NCI-H2227 (cell line): ENCODE measurements at regions not wholly inside any gene's neighbourhood (a gene's known extent, or its start where the extent isn't known, plus 50 kb on each side); places are given as distances from the start of the nearest gene placed in this dataset.
"Not testable (repeated sequence)": the region's sequence is repeated elsewhere in the genome, so short reads cannot be mapped to it uniquely, and the experiment has no call there.

ENCODE experiments used
- DNase-seq: peaks from one replicate; lab custom pipeline; 2025; ENCODE audit not compliant: unreplicated experiment; lab: John Stamatoyannopoulos, UW

DNA sequence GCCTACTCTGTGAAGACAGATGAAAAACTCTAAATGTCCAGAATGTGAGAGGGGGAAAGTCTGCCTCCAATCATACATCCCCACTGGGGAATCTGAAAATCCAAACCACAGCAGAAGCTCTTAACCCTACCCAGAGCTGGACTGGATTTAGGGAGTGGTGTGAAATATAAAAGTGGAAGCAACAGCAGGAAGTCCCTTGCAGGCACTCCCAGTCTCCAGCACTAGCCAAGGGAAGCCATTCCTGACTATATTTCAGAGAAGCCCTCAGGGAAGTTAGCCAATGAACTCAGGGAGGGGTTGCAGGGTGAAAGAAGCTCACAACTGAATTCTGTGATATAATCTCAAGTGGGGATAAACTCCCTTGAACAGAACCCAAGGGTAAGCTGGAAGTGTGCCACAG is 51.5 kb downstream of the CRPPA start:
- DNase-seq: no peak

DNA sequence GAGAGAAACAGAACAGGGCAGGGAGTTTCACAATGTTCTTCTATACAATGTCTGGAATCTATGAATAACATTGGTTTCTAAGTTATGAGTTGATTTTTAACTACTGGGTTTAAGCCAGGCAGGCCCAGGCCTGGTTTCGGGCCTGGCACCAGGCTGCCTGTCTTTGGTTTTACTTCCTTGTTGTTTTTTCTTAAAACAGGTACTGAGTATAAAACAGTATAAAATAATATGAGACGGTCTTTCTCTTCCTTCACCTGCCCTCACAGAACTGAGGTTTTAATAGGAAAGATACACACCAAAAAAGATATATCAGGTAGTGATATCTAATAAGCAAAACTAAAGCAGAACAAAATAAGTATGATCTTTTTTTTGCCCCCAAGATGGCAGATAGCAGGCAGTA is 52.0 kb downstream of the CRPPA start:
- DNase-seq: not testable (repeated sequence)

DNA sequence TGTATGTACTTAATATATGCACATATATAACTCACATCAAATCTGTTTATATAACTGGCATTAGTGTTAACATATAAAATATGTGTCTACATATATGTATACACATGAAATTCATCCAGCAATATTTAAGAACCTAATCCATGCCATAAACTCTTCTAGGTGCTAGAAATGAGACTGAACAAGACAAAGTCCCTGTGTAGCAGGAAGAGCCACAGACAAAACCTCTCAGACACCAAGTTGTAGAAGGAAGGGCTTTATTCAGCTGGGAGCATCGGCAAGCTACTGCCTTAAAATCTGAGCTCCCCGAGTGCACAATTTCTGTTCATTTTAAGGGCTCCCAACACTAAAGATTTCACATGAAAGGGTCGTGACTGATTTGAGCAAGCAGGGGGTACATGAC is 52.5 kb downstream of the CRPPA start:
- DNase-seq: no peak

DNA sequence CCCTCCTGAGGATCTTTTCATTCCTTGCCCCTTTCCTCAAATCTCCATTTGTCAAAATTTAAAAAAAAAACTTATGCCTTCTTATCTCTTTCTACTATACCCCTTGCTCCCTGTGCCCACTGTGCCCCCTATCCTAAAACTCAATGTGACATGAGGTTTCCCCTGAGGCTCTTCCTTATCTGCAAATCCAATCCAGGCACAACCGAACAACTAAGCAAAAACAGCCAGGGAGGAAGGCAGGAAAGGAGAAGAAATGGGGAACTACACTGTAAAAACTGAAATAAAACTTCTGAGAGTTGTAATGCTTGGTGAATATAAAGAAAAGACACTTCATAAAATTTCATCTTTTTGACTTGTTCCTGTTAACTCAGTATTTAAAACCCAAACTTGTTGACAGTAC is 54.2 kb downstream of the CRPPA start:
- no peak for DNase-seq

DNA sequence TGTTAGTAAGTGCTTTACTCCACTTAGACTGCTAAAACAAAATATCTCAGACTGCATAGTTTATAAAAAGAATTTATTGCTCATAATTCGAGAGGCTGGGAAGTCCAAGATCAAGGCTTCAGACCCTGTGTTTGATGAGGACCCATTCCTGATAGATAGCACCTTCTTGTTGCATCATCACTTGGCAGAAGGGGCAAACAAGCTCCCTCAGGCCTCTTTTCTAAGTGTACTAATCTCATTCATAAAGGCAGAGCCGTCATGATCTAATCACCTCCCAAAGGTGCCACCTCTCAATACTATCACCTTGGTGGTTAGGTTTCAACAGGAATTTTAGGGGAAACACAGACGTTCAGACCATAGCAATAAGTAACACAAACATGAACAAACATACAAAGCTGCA is 55.4 kb downstream of the CRPPA start:
- no peak for DNase-seq

DNA sequence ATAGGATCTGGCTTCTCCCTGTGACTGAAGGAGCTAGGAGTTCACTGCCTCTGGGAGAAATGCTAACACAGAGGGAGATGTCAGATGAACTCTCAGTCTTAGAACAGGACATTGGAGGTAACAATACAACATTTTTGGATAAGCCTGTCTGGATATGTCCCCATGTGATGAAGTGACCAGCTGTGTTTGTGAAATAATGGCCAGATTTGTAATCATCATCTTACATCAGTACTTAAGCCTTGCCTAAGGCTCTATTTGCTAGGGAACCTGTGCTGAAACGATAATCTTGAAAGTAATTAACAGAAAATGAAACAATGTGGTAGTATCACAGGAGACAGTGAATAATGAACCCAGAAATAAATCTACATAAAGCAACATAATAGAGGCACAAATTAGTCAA is 56.2 kb downstream of the CRPPA start:
- DNase-seq: no peak

DNA sequence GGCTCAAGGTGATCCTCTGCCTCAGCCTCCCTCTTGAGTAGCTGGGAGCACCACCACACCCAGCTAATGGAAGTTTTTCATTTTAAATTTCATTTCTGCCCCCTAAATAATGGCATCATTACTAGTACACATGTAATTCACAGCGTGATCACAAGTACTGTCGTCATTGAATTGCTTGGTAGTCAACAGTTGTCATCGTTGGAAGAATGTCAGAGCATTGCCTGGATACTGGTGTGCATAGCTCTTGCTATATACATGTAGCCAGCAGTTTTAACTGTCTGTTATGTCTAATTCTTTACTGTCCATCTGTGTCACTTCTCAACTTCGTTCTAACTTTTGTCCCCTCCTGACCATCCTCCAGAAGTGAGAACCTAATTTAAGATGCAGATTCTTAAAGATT is 62.1 kb downstream of the CRPPA start:
- DNase-seq: no peak

DNA sequence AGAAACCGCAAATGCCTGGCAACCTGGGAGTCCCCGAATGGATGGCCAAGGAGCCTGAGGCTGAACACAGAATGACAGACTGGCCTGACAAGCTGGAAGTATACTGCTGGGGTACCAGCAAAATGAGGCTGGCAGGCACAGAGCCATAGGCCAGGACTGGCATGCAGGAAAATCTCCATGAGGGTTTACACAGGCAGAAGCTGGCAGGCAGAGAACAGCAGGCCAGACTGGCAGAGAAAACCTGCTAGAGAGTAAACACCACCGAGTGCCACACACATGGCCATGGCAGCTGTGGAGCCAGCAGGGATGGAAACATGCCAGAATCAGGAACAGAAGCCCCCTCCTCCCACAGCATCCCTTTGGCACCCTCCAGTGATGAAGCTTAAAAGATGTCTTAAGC is 63.4 kb downstream of the CRPPA start:
- DNase-seq: no peak

DNA sequence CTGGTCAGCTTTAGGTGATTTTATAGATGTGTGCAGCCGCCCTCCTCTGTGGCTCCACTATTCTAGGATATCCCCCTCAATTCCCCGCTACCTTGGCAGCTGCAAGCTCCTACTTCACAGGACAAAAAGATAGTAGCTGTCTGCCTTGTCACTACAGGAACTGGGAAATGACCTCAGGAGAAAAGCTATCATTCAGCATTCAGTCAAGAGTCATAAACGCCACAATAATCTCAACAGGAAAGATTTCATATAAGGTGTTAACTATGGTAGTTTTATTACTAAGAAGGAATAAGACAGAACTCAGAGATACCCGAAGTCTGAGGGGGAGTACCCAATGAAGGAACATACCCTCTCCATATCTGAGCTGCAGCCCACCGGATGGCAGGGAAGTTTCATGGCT is 63.9 kb downstream of the CRPPA start:
- no peak for DNase-seq

DNA sequence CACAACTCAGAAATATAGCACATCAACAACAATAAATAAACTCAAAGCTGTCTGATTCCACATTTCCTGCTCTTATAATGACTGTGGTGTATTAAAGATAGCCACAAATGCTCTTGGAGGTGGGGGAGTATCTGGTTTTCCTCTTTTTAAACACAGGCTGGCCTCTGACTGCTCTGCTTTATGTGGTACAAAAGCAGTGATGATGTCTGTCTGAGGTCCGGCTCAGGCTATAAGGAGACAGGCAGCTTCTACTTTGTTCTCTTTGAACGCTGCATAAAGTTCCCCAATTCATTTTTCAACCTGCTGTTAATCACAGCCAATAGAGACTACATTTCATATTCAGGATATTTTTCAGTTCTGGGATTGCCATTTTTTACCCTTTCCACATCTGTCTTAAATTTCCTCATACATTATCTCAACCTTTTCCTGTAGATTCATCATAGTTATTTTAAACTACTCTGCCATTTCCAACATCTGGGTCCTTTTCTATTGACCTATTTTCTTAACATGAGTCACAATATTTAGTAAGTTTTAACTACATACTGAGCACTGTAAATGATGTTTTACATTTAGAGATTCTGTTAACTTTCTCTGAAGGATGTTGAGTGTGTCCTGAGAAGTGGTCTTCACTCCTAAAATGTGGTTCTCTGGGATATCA is 64.9 kb downstream of the CRPPA start:
- no peak for DNase-seq

DNA sequence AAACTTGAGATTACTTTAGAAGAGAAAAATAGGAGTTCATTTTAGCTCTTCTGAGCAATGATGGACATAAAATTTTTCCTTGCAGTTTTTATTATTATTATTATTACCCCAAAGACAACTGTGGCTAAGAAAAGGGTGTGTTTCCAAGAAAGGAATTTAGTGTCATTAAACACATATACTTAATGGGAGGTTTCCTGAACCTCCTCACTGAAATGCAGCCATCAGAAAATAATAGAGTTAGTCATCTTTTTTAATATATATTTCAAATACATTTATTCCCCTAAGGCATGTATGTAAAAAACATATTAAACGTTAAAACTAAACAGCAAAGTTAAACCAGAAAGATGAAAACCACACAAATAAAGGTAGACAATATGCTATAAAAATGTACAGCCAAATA is 66.8 kb downstream of the CRPPA start:
- no peak for DNase-seq

DNA sequence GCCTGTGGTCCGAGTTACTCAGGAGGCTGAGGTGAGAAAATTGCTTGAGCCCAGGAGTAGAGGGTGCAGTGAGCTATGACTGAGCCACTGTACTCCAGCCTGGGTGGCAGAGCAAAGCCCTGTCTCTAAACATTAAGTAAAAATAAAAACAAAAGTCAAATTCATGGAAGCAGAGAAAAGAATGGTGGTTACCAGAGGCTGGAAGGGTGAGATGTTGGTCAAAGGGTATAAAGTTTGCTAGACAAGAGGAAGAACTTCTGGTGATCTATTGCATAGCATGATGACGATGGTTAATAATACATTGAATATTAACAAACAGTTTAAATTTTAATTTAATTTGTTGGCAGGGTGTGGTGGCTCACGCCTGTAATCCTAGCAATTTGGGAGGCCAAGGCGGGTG is 68.1 kb downstream of the CRPPA start:
- no peak for DNase-seq

DNA sequence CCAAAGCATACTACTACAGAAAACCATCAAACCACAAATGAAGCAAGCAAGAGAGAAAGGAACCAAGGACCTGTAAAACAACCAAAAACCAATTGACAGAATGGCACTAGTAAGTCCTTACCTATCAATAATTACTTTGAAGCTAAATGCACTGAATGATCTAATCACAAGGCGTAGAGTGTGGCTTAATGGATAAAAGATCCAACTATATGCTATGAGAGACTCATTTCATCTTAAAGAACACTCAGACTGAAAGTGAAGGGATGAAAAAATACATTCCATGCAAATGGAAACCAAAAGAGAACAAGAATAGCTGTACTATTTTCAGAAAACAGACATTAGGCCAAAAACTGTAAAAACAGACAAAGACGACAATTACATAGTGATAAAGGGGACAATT is 70.7 kb downstream of the CRPPA start:
- no peak for DNase-seq

DNA sequence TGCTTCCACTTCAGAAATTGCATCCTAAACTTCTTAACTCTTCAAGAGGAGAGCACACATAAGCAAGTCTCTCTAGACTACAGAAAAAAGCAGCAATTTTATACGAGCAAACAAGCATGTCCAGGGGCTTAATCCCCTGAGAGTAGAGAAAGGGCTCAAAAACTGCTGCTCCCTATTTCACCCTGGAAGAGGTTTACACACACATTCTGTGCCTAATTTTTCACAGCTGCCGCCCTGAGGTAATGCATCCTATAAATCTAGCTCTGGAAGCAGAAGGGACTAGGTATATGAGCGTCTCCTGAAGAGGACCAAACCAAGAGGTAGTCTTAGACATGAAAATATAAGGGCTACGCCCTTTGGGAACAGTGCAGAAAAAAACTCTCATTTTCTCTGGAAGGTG is 73.1 kb downstream of the CRPPA start:
- no peak for DNase-seq

DNA sequence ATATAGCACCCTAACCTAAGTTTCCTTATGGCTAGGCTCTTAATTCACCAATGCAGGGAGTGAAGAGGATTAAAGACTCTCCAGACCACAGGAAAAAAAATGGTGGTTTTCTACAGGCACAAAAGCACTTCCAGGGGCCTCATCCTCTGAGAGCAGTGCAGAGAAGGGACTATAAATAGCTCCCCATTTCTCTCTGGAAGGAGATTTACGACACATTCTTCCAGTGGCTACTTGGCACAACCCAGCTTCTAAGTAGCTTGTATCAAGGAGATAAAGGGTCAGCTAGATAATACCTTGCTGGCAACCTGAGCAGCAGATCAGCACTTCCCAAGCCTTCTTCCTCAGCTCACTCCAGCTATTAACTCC is 73.5 kb downstream of the CRPPA start:
- DNase-seq: no peak

DNA sequence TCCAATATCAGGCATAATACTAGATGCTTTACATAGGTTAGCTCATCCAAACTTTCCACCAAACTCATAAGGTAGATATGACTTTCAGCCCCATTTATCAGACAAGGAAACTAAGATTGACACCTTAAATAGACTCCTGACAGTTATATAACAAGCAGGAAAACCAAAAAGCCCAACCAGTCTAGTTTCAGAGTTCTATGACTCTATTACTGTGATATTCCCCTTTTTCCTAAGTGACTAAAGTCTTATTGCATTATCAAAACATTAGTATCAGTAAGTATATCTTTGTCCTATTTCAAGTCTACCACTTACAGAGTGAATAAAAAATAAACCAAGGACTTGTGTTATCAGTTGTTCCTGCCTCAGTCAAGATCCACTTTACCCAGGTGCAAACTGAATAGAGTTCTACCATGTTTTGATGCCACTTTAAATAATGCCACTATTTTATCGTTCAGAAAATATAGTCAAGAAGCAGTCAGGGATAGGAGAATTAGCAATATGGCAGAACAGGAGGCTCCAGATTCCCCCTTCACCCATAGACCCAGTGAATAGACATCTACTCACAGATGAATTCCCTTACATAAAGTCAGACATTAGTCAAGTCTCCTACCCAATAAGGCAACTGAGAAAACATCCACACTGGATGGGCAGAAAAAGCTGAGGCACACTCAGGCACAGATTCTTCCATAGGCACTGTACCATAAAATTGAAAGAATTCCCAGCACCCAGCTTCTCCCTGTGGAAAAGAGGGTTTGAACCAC is 74.1 kb downstream of the CRPPA start:
- DNase-seq: no peak

DNA sequence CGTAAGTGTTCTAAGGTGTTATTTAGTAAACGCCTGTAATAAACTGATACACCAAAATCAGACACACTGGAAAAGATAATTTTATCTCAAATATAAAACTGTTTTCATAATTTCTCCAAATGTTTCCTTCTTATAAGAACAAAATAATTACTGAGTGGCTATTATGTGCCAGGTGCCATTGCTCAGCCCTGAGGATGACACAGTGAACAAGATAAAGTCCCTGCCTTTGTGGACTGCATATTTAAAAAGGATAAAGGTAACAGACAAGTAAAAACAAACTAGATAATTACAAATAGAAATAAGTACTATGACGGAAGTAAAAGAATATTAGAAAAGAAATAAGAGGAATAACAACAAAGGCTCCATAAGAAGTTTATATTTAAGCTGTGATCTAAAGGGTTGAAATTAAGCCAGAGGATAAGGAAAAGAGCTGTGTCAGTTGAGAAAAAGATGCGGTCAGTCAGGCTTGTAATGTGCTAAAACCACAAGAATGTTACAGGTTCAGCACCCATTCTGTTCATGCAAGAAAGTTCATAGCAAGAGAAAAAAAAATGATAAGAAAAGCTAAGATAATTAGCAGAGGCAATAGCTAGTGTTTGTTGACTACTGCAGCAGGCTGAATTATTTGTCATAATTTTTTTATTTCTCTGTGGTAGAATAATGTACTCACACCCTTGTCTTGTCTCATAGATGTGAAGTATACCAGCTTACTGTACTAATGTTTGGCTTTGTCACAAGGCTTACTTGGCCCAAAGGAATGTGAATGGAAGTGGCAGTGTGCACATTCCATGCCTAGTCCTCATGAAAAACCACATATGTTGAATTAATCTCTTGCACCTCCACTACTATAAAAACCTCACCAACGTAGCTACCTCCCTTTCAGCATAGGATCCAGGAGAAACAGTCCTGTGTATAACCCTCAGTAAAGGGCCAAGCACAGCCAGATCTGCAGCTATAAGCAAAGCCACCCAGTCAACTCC is 75.1 kb downstream of the CRPPA start:
- no peak for DNase-seq

DNA sequence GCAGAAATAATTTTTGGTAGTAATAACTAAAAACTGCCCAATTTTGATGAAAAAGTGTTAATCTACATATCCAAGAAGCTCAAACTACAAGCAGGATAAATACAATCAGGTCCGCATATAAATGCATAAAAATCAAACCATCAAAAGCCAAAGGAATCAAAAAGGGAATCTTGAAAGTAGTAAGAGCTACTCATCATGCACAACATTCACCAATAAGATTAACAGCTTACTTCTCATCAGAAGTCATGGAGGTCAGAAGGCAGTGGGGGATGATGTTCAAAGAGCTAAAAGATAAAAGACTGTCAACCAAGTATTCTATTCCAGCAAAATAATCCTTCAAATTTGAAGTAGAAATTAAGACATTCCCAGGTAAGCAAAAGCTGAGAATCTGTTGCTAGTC is 76.4 kb downstream of the CRPPA start:
- DNase-seq: no peak

DNA sequence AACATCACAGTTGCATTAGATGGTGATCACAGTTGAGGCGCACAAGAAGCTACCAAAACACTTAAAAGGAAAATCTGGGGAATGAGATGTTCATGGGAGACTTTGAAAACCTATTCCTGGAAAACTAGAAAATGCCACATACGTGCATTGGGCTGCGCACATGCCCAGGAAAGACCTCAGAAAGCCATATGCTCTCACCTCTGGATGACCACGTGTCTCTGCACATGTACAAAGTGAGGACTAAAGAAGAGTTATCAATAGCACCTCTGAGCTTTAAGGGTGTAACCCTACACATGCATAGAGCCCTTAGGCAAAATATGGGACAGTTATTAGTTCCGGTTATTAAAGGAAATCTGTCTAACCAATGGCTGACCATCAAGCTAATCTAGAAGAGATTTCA is 77.7 kb downstream of the CRPPA start:
- DNase-seq: no peak

DNA sequence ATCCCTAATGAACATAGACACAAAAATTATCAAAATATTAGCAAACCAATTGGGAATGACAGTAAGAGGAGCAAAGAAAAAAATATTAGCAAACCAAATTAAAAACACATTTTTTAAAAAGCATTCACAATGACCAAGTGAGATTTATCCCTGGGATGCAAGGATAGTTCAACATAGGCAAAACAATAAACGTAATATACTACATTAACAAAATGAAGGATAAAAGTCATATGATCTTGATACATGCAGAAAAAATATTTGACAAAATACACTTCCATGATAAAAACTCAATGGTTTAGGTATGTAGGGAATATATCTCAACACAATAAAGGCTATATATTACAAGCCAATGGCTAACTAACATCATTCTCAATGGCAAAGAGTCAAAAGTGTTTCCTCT is 83.3 kb downstream of the CRPPA start:
- no peak for DNase-seq

DNA sequence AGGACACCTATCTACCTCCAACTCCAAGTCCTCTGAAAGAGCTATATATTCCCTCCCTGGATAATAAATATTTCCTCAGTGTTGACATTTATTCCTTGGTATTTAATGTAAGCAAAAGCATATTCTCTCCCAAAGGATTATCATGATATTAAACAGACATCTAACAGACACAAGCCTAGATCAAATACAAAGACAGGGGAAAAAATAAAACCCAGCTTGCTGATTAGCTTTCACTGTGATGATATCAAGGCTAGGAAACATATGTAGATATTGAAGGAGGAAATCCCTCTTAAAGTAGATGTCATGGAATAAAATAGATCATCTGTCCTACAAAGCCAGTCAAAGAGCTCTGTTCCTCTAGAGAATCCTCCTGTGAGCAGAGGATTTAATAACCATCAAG is 95.2 kb downstream of the CRPPA start:
- no peak for DNase-seq

DNA sequence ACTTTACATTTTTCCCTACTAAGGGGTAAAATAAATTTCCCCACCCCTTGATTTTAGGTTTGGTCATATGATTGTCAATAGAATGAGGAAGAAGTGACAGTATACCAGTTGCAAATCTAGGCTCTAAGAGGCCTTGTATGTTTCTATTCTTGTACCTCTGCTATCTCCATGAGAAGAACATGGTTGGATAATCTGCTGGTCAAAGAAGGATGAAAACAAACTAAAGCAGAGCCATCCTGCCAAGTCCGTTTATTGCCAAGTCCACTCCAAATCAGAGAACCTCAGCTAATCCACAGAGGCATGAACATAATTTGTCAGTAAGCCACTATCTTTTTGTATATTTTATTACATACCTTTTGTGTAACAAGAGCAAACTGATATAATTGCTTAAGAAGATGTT is 98.0 kb downstream of the CRPPA start:
- no peak for DNase-seq
